Stimulated activated CD4-positive, alpha-beta T cell treated with anti-CD3 and anti-CD28 coated beads, Interleukin-4, amount 100 ng/mL, for 4 hours (primary cell): ENCODE measurements at regions not wholly inside any gene's neighbourhood (a gene's known extent, or its start where the extent isn't known, plus 50 kb on each side); places are given as distances from the start of the nearest gene placed in this dataset.

Experiments used
- DNase-seq, 2 experiments: peaks; one replicate each; pipeline ENCODE4 v3.0.0-alpha.2; 2020

- DNase-seq: no peak
Observed at GRCh38 chr4:128600410-128600809, 209.1 kb upstream of the JADE1 start.

- no peak for DNase-seq
Observed at GRCh38 chr4:128597500-128597899, 212.0 kb upstream of the JADE1 start.

- no peak for DNase-seq
Observed at GRCh38 chr4:128596853-128597252, 212.6 kb upstream of the JADE1 start.

GRCh38 chr4:128596115-128596514 is 213.4 kb upstream of the JADE1 start:
- no peak for DNase-seq

- DNase-seq: no peak
Observed at GRCh38 chr4:128591482-128591881, 218.0 kb upstream of the JADE1 start.

- no peak for DNase-seq
Observed at GRCh38 chr4:128590773-128591172, 218.7 kb upstream of the JADE1 start.

- no peak for DNase-seq
Observed at GRCh38 chr4:128590034-128590740, 219.3 kb upstream of the JADE1 start.

GRCh38 chr4:128589384-128589965 is 220.0 kb upstream of the JADE1 start:
- no peak for DNase-seq

GRCh38 chr4:128587382-128587781 is 222.1 kb upstream of the JADE1 start:
- no peak for DNase-seq

- DNase-seq: no peak
Observed at GRCh38 chr4:128583753-128584712, 225.5 kb upstream of the JADE1 start.

GRCh38 chr4:128582427-128582870 is 227.1 kb upstream of the JADE1 start:
- no peak for DNase-seq

GRCh38 chr4:128579154-128579853 is 230.2 kb upstream of the JADE1 start:
- DNase-seq: no peak

GRCh38 chr4:128574706-128575105 is 234.8 kb upstream of the JADE1 start:
- DNase-seq: peak; percentile 38 to 48

- DNase-seq: no peak
Observed at GRCh38 chr4:128573781-128574508, 235.6 kb upstream of the JADE1 start.

- no peak for DNase-seq
Observed at GRCh38 chr4:128572778-128573241, 236.7 kb upstream of the JADE1 start.

- no peak for DNase-seq
Observed at GRCh38 chr4:128571747-128572146, 237.8 kb upstream of the JADE1 start.

- no peak for DNase-seq
Observed at GRCh38 chr4:128570387-128570975, 239.0 kb upstream of the JADE1 start.

GRCh38 chr4:128566693-128567092 is 242.8 kb upstream of the JADE1 start:
- no peak for DNase-seq

GRCh38 chr4:128565565-128566186 is 243.8 kb upstream of the JADE1 start:
- DNase-seq: peak in 1 of 2 experiments; percentile 2

GRCh38 chr4:128565054-128565453 is 244.4 kb upstream of the JADE1 start:
- no peak for DNase-seq

- DNase-seq: no peak
Observed at GRCh38 chr4:128564081-128564630, 245.3 kb upstream of the JADE1 start.
